ENCODE measurements at regions not wholly inside any gene's neighbourhood (a gene's known extent, or its start where the extent isn't known, plus 50 kb on each side); places are given as distances from the start of the nearest gene placed in this dataset.
"Not testable (repeated sequence)": the region's sequence is repeated elsewhere in the genome, so short reads cannot be mapped to it uniquely, and the experiment has no call there.

DNA sequence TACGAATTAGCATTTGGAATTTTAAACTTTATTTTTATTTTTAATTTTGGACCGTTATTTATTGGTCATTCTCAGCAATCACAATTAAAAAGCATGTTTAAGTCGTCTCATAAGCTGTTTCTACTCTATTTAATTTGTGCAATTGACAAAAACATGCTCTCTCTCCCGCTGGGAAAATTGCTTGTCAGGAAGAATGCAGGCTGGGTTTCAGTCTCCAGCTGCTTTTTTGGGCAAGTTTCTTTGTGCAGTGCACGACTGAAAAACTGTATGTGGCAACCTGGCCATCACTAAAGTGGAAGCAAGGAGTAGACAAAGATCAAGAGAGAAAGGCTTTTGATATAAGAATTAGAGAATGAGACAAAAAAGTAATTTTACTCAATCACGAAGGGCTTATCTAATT lies 941.5 kb upstream of the MDGA2 start:
- Histone ChIP-seq H3K36me3 (no peaks in the 10 kb centered on the region), H3K27me3 (no peaks in the 10 kb centered on the region), H3K4me1 (no peaks in the 10 kb centered on the region), H3K27ac (no peak overlapping the region), H3K9me3 (no peaks in the 10 kb centered on the region), H3K4me3 (no peak overlapping the region)
- TF ChIP-seq POLR2A (IDR thresholded peaks at IDR 0.05), result no peak
- TF ChIP-seq, protein P1, sequence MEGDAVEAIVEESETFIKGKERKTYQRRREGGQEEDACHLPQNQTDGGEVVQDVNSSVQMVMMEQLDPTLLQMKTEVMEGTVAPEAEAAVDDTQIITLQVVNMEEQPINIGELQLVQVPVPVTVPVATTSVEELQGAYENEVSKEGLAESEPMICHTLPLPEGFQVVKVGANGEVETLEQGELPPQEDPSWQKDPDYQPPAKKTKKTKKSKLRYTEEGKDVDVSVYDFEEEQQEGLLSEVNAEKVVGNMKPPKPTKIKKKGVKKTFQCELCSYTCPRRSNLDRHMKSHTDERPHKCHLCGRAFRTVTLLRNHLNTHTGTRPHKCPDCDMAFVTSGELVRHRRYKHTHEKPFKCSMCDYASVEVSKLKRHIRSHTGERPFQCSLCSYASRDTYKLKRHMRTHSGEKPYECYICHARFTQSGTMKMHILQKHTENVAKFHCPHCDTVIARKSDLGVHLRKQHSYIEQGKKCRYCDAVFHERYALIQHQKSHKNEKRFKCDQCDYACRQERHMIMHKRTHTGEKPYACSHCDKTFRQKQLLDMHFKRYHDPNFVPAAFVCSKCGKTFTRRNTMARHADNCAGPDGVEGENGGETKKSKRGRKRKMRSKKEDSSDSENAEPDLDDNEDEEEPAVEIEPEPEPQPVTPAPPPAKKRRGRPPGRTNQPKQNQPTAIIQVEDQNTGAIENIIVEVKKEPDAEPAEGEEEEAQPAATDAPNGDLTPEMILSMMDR (IDR thresholded peaks at IDR 0.05), result no peak
- intact Hi-C loops (cut with DNase I; ENCODE audit: low total_unique reads), result no loop called here
- no peak for DNase-seq

DNA sequence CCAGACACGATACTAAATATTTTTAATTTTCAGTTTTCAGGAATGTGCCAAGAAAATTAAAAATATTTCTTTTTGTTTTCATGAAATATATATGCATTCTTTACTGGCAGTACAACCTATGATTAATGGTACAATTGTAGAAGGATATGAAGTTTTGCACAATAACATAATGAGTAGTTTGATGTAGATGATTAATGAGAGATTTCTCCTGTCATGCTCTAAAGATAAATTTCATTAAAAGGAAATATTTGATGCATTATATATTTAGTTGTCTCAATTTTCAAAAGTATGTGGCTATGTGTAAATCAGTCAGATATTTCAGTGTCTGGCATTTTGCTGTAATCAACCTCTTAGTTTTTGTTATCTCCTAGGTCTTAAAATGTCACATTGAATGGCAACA lies 940.2 kb upstream of the MDGA2 start:
- H3K9me3 ChIP-seq, result no peaks in the 10 kb centered on the region
- no peak overlapping the region for H3K4me3 ChIP-seq
- no peak for DNase-seq
- H3K27me3 ChIP-seq, result no peaks in the 10 kb centered on the region
- no peaks in the 10 kb centered on the region for H3K4me1 ChIP-seq
- no peaks in the 10 kb centered on the region for H3K36me3 ChIP-seq
- TF ChIP-seq, protein P1 (IDR thresholded peaks at IDR 0.05), result no peak
- TF ChIP-seq POLR2A (IDR thresholded peaks at IDR 0.05), result no peak
- intact Hi-C loops (cut with DNase I; ENCODE audit: low total_unique reads), result no loop called here
- no peak overlapping the region for H3K27ac ChIP-seq

DNA sequence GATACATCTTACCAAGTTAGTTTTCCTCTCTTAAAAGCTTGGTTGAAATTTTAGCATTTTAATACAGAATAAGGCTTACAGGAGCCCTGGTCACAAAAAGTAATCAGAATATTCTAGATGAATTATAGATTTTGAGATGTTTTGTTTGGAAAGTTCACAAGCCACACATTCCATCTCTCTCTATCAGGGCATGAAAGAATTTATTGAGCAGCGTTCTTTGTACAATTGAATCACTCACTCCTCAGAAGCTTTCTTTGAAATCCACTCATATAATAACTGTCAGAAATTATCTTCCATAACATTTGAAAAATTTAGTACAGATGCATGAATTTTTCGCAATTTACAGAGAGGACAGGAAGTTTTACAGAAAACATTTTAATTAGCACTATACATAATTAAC lies 938.6 kb upstream of the MDGA2 start:
- H3K27ac ChIP-seq, result no peak overlapping the region
- no peak for TF ChIP-seq POLR2A (IDR thresholded peaks at IDR 0.05)
- TF ChIP-seq, protein P1 (IDR thresholded peaks at IDR 0.05), result no peak
- intact Hi-C loops (cut with DNase I; ENCODE audit: low total_unique reads), result no loop called here

DNA sequence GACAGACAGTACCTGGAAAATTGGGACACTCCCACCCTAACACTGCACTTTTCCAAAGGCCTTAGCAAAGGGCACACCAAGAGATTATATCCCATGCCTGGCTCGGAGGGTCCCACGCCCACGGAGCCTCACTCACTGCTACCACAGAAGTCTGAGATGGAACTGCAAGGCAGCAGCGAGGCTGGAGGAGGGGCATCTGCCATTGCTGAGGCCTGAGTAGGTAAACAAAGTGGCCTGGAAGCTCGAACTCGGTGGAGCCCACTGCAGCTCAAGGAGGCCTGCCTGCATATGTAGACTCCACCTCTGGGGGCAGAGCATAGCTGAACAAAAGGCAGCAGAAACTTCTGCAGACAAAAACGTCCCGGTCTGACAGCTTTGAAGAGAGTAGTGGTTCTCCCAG lies 931.6 kb upstream of the MDGA2 start:
- H3K36me3 ChIP-seq; H3K27ac ChIP-seq; H3K4me3 ChIP-seq; H3K9me3 ChIP-seq; H3K27me3 ChIP-seq; DNase-seq; intact Hi-C loops (cut with DNase I; ENCODE audit: low total_unique reads); H3K4me1 ChIP-seq: not testable (repeated sequence)

More for the DNA sequence above, 938.6 kb upstream of the MDGA2 start:
- no peaks in the 10 kb centered on the region for H3K36me3 ChIP-seq
- DNase-seq, result no peak
- H3K27me3 ChIP-seq, result no peaks in the 10 kb centered on the region
- no peak overlapping the region for H3K4me3 ChIP-seq
- H3K9me3 ChIP-seq, result no peaks in the 10 kb centered on the region
- no peaks in the 10 kb centered on the region for H3K4me1 ChIP-seq

DNA sequence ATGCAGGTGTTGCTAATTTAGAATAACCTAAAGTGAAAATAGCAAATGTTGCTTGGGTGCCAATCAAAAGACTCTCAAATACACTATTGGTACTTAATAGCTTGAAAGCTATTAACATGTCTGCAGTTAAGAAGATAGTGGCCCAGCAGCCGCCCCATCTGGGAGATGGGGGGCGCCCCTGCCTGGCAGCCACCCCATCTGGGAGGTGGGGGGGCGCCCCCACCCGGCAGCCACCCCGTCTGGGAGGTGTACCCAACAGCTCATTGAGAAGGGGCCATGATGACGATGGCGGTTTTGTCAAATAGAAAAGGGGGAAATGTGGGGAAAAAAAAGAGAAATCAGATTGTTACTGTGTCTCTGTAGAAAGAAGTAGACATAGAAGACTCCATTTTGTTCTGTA lies 923.1 kb upstream of the MDGA2 start:
- Histone ChIP-seq H3K27me3 (no peaks in the 10 kb centered on the region), H3K27ac (no peak overlapping the region)
- intact Hi-C loops (cut with DNase I; ENCODE audit: low total_unique reads), result no loop called here

More for the DNA sequence above, 923.1 kb upstream of the MDGA2 start:
- H3K9me3 ChIP-seq, result no peaks in the 10 kb centered on the region
- no peaks in the 10 kb centered on the region for H3K4me1 ChIP-seq
- TF ChIP-seq, protein P1 (IDR thresholded peaks at IDR 0.05), result no peak
- no peak for TF ChIP-seq POLR2A (IDR thresholded peaks at IDR 0.05)
- no peaks in the 10 kb centered on the region for H3K36me3 ChIP-seq
- no peak overlapping the region for H3K4me3 ChIP-seq
- no peak for DNase-seq

Measured in uterus (tissue), 3 donors.